ENCODE measurements at regions not wholly inside any gene's neighbourhood (a gene's known extent, or its start where the extent isn't known, plus 50 kb on each side); places are given as distances from the start of the nearest gene placed in this dataset.

DNA sequence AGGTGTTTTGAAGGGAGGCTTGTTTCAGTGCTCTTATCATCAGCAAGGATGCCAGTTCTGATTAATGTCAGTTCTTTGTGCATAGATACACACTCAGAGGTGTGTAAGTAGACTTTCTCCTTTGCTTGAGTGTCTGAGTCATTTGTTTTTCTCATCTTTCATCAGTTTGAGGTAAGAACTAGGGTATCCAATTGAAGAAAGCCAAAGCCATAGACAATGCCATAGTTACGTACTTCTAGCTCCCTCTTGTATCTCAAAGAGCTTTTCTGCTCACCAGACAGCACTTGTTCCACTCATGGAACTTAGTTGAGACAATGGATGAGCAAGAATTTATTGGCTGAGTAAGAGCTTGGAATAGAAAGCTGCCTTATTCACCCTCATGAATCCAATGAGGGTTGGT lies 520.1 kb downstream of the PIK3C3 start:
- WGBS, result 92% methylated on average over 1 of the region's 1 CpG
- no peaks in the 10 kb centered on the region for H3K4me1 ChIP-seq (ENCODE audit: control insufficient read depth in 2 of 2, insufficient read depth in 2 of 2, low read length in 2 of 2)
- no peaks in the 10 kb centered on the region for H3K9me3 ChIP-seq (ENCODE audit: control insufficient read depth in 2 of 2, insufficient read depth in 1 of 2, low read length in 1 of 2)
- DNase-seq (ENCODE audit: low read depth in 6 of 9, low spot score in 9 of 9), result no peak
- H3K36me3 ChIP-seq (ENCODE audit: control insufficient read depth in 2 of 2, insufficient read depth in 2 of 2, low read length in 1 of 2), result no peaks in the 10 kb centered on the region
- no peak overlapping the region for H3K27ac ChIP-seq (ENCODE audit: low read depth in 1 of 2, low read length in 1 of 2)
- H3K27me3 ChIP-seq (ENCODE audit: control insufficient read depth in 2 of 2, insufficient read depth in 1 of 2, low read length in 1 of 2), result no peaks in the 10 kb centered on the region
- H3K4me3 ChIP-seq (ENCODE audit: low read length in 2 of 2), result no peak overlapping the region

DNA sequence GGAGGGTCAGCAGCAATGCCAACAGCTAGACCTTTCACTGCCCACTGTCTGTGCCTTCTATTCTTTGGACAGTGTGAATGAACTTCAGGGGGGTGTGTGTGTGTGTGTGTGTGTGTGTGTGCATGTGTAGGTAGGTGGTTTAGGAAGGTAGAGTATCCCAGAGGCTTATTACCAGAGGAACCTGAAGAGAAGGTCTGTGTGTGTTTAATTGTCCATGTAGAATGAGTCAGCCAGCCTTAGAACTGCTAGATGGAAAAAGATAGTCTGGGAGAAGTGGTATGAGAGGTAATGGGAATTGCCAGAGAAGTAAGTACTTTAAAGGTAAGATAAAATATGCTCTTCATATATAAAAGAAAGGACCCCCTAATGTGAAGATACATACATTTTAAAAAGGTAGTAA lies 522.2 kb downstream of the PIK3C3 start:
- DNase-seq (ENCODE audit: low read depth in 6 of 9, low spot score in 9 of 9), result no peak
- no peak overlapping the region for H3K27ac ChIP-seq (ENCODE audit: low read depth in 1 of 2, low read length in 1 of 2)
- no peaks in the 10 kb centered on the region for H3K36me3 ChIP-seq (ENCODE audit: control insufficient read depth in 2 of 2, insufficient read depth in 2 of 2, low read length in 1 of 2)
- H3K9me3 ChIP-seq (ENCODE audit: control insufficient read depth in 2 of 2, insufficient read depth in 1 of 2, low read length in 1 of 2), result no peaks in the 10 kb centered on the region
- no peaks in the 10 kb centered on the region for H3K4me1 ChIP-seq (ENCODE audit: control insufficient read depth in 2 of 2, insufficient read depth in 2 of 2, low read length in 2 of 2)
- H3K27me3 ChIP-seq (ENCODE audit: control insufficient read depth in 2 of 2, insufficient read depth in 1 of 2, low read length in 1 of 2), result no peaks in the 10 kb centered on the region
- H3K4me3 ChIP-seq (ENCODE audit: low read length in 2 of 2), result no peak overlapping the region

DNA sequence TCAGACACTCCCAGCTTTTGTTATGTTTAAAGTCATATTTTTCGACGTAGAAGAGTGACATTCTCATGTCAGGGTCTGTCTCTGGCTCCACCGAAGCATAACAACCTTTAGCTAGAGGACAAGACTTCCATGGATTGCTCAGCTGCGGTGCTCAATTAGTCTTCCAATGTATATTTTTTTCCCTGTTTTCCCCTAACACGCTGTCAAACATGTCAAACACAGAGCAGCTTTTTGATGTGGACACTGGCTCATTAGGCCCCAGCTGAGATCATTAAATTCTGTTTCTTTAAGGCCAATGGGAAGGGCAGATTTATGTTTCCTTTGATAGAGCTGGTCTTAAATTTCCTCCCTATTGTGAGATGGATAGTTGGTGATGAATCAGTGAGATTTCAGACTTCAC lies 525.4 kb downstream of the PIK3C3 start:
- Histone ChIP-seq H3K4me3 (ENCODE audit: low read length in 2 of 2) (no peak overlapping the region), H3K9me3 (ENCODE audit: control insufficient read depth in 2 of 2, insufficient read depth in 1 of 2, low read length in 1 of 2) (no peaks in the 10 kb centered on the region), H3K4me1 (ENCODE audit: control insufficient read depth in 2 of 2, insufficient read depth in 2 of 2, low read length in 2 of 2) (no peaks in the 10 kb centered on the region), H3K27me3 (ENCODE audit: control insufficient read depth in 2 of 2, insufficient read depth in 1 of 2, low read length in 1 of 2) (no peaks in the 10 kb centered on the region), H3K36me3 (ENCODE audit: control insufficient read depth in 2 of 2, insufficient read depth in 2 of 2, low read length in 1 of 2) (no peaks in the 10 kb centered on the region), H3K27ac (ENCODE audit: low read depth in 1 of 2, low read length in 1 of 2) (no peak overlapping the region)
- 91% methylated on average over 5 of the region's 5 CpGs for WGBS
- no peak for DNase-seq (ENCODE audit: low read depth in 6 of 9, low spot score in 9 of 9)

GRCh38 chr18:42484648-42485047 lies 529.6 kb downstream of the PIK3C3 start:
- H3K4me1 ChIP-seq (ENCODE audit: control insufficient read depth in 2 of 2, insufficient read depth in 2 of 2, low read length in 2 of 2), result no peaks in the 10 kb centered on the region
- no peak for DNase-seq (ENCODE audit: low read depth in 6 of 9, low spot score in 9 of 9)
- no peaks in the 10 kb centered on the region for H3K36me3 ChIP-seq (ENCODE audit: control insufficient read depth in 2 of 2, insufficient read depth in 2 of 2, low read length in 1 of 2)
- no peaks in the 10 kb centered on the region for H3K27me3 ChIP-seq (ENCODE audit: control insufficient read depth in 2 of 2, insufficient read depth in 1 of 2, low read length in 1 of 2)
- H3K9me3 ChIP-seq (ENCODE audit: control insufficient read depth in 2 of 2, insufficient read depth in 1 of 2, low read length in 1 of 2), result no peaks in the 10 kb centered on the region
- H3K4me3 ChIP-seq (ENCODE audit: low read length in 2 of 2), result no peak overlapping the region
- H3K27ac ChIP-seq (ENCODE audit: low read depth in 1 of 2, low read length in 1 of 2), result no peak overlapping the region

- H3K9me3 ChIP-seq (ENCODE audit: control insufficient read depth in 2 of 2, insufficient read depth in 1 of 2, low read length in 1 of 2), result no peaks in the 10 kb centered on the region
- H3K4me3 ChIP-seq (ENCODE audit: low read length in 2 of 2), result no peak overlapping the region
- WGBS, result 73% methylated on average over 2 of the region's 2 CpGs
- DNase-seq (ENCODE audit: low read depth in 6 of 9, low spot score in 9 of 9), result no peak
- H3K27me3 ChIP-seq (ENCODE audit: control insufficient read depth in 2 of 2, insufficient read depth in 1 of 2, low read length in 1 of 2), result no peaks in the 10 kb centered on the region
- H3K4me1 ChIP-seq (ENCODE audit: control insufficient read depth in 2 of 2, insufficient read depth in 2 of 2, low read length in 2 of 2), result no peaks in the 10 kb centered on the region
- no peaks in the 10 kb centered on the region for H3K36me3 ChIP-seq (ENCODE audit: control insufficient read depth in 2 of 2, insufficient read depth in 2 of 2, low read length in 1 of 2)
- no peak overlapping the region for H3K27ac ChIP-seq (ENCODE audit: low read depth in 1 of 2, low read length in 1 of 2)
These were observed 531.2 kb downstream of the PIK3C3 start for GRCh38 chr18:42486271-42486670.

DNA sequence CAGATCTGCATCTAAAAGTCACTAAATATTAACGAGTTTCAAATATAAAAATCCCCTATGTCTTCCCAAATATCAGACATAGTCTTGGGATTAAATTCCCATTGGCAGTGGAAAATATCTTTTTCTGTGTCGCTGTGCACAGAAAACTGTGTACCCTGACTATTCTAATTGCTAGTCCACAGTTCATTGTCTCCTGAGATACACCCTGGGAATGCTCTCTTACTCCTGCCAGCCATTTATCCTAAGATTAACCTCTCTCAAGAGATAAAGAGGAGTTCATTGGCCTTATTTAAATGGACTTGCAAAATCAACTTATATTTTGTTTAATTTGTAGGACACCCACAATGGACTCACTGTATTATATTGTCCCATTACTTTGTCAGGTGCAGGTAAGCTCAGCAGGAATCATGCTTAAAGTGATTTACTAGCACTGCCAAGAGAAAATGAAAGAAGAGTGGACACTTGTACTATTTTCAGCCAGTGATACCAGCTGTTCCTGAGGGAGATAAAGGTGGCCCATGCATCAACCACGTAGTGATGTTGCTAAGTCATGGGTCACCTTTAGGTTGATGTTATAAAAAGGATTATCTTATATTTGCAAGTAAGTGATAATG lies 553.8 kb downstream of the PIK3C3 start:
- H3K36me3 ChIP-seq (ENCODE audit: control insufficient read depth in 2 of 2, insufficient read depth in 2 of 2, low read length in 1 of 2), result no peaks in the 10 kb centered on the region
- DNase-seq (ENCODE audit: low read depth in 6 of 9, low spot score in 9 of 9), result no peak
- H3K27ac ChIP-seq (ENCODE audit: low read depth in 1 of 2, low read length in 1 of 2), result no peak overlapping the region
- H3K4me1 ChIP-seq (ENCODE audit: control insufficient read depth in 2 of 2, insufficient read depth in 2 of 2, low read length in 2 of 2), result no peaks in the 10 kb centered on the region
- H3K9me3 ChIP-seq (ENCODE audit: control insufficient read depth in 2 of 2, insufficient read depth in 1 of 2, low read length in 1 of 2), result no peaks in the 10 kb centered on the region
- no peaks in the 10 kb centered on the region for H3K27me3 ChIP-seq (ENCODE audit: control insufficient read depth in 2 of 2, insufficient read depth in 1 of 2, low read length in 1 of 2)
- WGBS, result 80% methylated on average over 3 of the region's 3 CpGs
- no peak overlapping the region for H3K4me3 ChIP-seq (ENCODE audit: low read length in 2 of 2)

- Histone ChIP-seq H3K36me3 (ENCODE audit: control insufficient read depth in 2 of 2, insufficient read depth in 2 of 2, low read length in 1 of 2) (no peaks in the 10 kb centered on the region), H3K4me1 (ENCODE audit: control insufficient read depth in 2 of 2, insufficient read depth in 2 of 2, low read length in 2 of 2) (no peaks in the 10 kb centered on the region), H3K4me3 (ENCODE audit: low read length in 2 of 2) (no peak overlapping the region), H3K9me3 (ENCODE audit: control insufficient read depth in 2 of 2, insufficient read depth in 1 of 2, low read length in 1 of 2) (no peaks in the 10 kb centered on the region), H3K27me3 (ENCODE audit: control insufficient read depth in 2 of 2, insufficient read depth in 1 of 2, low read length in 1 of 2) (no peaks in the 10 kb centered on the region), H3K27ac (ENCODE audit: low read depth in 1 of 2, low read length in 1 of 2) (no peak overlapping the region)
- WGBS, result 88% methylated on average over 1 of the region's 1 CpG
- DNase-seq (ENCODE audit: low read depth in 6 of 9, low spot score in 9 of 9), result no peak
These were observed 554.8 kb downstream of the PIK3C3 start for GRCh38 chr18:42509750-42510415.

DNA sequence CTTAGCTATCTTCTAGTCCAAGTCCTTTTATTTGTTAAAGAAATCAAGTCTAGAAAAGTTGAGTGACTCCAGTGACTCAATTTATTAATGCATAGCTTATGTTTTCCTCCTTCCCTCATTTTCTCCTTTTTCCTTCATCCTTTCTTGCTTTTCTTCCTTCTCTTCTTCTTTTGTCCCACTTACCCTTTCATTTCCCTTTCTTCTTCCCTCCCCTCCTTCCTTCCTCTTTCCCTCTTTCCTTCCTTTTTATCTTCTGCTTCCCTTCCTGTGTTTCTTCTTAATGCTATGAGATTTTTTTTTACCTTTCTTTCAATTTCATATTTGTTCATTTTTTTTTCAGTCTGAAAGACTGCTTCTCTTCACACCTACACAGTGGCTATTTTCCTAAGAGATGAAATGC lies 555.5 kb downstream of the PIK3C3 start:
- H3K4me3 ChIP-seq (ENCODE audit: low read length in 2 of 2), result no peak overlapping the region
- no peaks in the 10 kb centered on the region for H3K4me1 ChIP-seq (ENCODE audit: control insufficient read depth in 2 of 2, insufficient read depth in 2 of 2, low read length in 2 of 2)
- DNase-seq (ENCODE audit: low read depth in 6 of 9, low spot score in 9 of 9), result no peak
- H3K36me3 ChIP-seq (ENCODE audit: control insufficient read depth in 2 of 2, insufficient read depth in 2 of 2, low read length in 1 of 2), result no peaks in the 10 kb centered on the region
- H3K9me3 ChIP-seq (ENCODE audit: control insufficient read depth in 2 of 2, insufficient read depth in 1 of 2, low read length in 1 of 2), result no peaks in the 10 kb centered on the region
- H3K27me3 ChIP-seq (ENCODE audit: control insufficient read depth in 2 of 2, insufficient read depth in 1 of 2, low read length in 1 of 2), result no peaks in the 10 kb centered on the region
- H3K27ac ChIP-seq (ENCODE audit: low read depth in 1 of 2, low read length in 1 of 2), result no peak overlapping the region

DNA sequence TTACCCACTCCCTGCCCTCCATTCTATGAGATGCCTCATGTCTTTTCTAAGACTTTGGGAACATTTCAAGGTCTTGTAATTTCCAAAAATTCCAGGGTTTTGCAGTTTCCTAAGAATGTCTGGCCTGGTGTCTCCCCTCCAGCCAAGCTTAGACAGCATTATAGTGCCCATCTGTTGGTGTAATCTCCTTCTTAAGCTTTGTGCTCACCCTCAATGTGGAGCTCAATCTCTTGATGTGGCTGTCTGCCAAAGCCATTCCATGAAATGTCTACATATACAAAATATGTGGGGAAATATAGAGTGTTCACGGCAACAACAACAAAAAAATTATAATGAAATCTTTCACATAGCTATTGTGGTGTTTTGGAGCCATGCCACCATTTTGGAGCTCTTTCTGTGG lies 558.4 kb downstream of the PIK3C3 start:
- WGBS, result 91% methylated on average over 1 of the region's 1 CpG
- DNase-seq (ENCODE audit: low read depth in 6 of 9, low spot score in 9 of 9), result no peak
- H3K4me1 ChIP-seq (ENCODE audit: control insufficient read depth in 2 of 2, insufficient read depth in 2 of 2, low read length in 2 of 2), result no peaks in the 10 kb centered on the region
- no peaks in the 10 kb centered on the region for H3K36me3 ChIP-seq (ENCODE audit: control insufficient read depth in 2 of 2, insufficient read depth in 2 of 2, low read length in 1 of 2)
- no peaks in the 10 kb centered on the region for H3K9me3 ChIP-seq (ENCODE audit: control insufficient read depth in 2 of 2, insufficient read depth in 1 of 2, low read length in 1 of 2)
- no peaks in the 10 kb centered on the region for H3K27me3 ChIP-seq (ENCODE audit: control insufficient read depth in 2 of 2, insufficient read depth in 1 of 2, low read length in 1 of 2)
- H3K4me3 ChIP-seq (ENCODE audit: low read length in 2 of 2), result no peak overlapping the region
- H3K27ac ChIP-seq (ENCODE audit: low read depth in 1 of 2, low read length in 1 of 2), result no peak overlapping the region
